ENCODE measurements at regions not wholly inside any gene's neighbourhood (a gene's known extent, or its start where the extent isn't known, plus 50 kb on each side); places are given as distances from the start of the nearest gene placed in this dataset.

DNA sequence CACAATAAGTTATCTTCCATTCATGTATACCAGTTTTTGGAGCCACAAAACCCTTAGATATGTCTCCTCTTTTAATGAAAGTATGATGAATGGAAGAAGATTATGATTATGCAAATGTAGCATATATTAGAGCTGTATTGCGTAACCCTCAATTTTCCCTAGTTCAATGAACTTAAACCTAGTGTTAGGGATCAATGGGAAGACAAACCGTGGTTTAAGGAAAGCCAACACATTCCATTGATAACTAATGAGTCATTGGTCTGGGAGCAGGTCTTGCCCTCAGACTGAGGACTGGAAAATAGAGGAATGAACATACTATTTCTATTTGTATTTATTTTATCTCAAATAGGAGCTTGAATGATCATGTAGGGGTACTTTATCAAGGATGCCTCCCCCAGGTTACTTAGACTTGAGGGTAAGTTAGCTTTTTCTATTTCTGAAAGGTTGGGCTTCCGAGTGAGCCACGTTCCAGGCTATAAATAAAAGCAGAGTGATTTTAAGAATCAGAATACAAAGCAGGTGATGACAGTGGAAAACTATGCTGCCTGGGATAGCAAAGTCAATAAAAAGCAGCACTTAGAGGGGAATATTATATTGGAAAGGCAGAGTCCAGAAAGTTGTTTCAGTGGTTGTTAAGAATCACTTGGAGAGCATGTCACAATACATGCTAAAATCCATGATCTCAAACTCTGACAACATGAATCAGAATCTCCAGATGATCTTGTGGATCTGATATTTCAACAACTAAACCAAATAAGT lies 356.0 kb downstream of the ADAM29 start:
- no peak for ATAC-seq
- no peaks in the 10 kb centered on the region for H3K9me3 Mint-ChIP-seq
- H3K27ac Mint-ChIP-seq = no peak overlapping the region
- H3K36me3 Mint-ChIP-seq = no peaks in the 10 kb centered on the region
- no peaks in the 10 kb centered on the region for H3K27me3 Mint-ChIP-seq
- no peak for DNase-seq (ENCODE audit: low spot score)
- no peaks in the 10 kb centered on the region for H3K4me1 Mint-ChIP-seq (ENCODE audit: low read depth in 2 of 2)
- H3K4me3 Mint-ChIP-seq = no peak overlapping the region

GRCh38 chr4:175277816-175278215 lies 359.7 kb downstream of the ADAM29 start:
- Mint-ChIP-seq H3K27ac (no peak overlapping the region), H3K36me3 (no peaks in the 10 kb centered on the region), H3K9me3 (peaks cover 5% of the 10 kb centered on the region), H3K4me3 (no peak overlapping the region), H3K4me1 (ENCODE audit: low read depth in 2 of 2) (no peaks in the 10 kb centered on the region), H3K27me3 (no peaks in the 10 kb centered on the region)
- DNase-seq (ENCODE audit: low spot score) = no peak
- no peak for ATAC-seq

GRCh38 chr4:175280153-175280552 lies 362.0 kb downstream of the ADAM29 start:
- H3K9me3 Mint-ChIP-seq = peaks cover 12% of the 10 kb centered on the region
- DNase-seq (ENCODE audit: low spot score) (no peak), ATAC-seq (no peak)
- no peak overlapping the region for H3K27ac Mint-ChIP-seq
- no peak overlapping the region for H3K4me3 Mint-ChIP-seq
- H3K27me3 Mint-ChIP-seq = no peaks in the 10 kb centered on the region
- H3K36me3 Mint-ChIP-seq = no peaks in the 10 kb centered on the region
- H3K4me1 Mint-ChIP-seq (ENCODE audit: low read depth in 2 of 2) = no peaks in the 10 kb centered on the region

GRCh38 chr4:175281894-175282293 lies 363.7 kb downstream of the ADAM29 start:
- Mint-ChIP-seq H3K9me3 (peaks cover 23% of the 10 kb centered on the region), H3K27ac (no peak overlapping the region), H3K4me1 (ENCODE audit: low read depth in 2 of 2) (no peaks in the 10 kb centered on the region), H3K27me3 (no peaks in the 10 kb centered on the region), H3K36me3 (peaks cover 2% of the 10 kb centered on the region), H3K4me3 (no peak overlapping the region)
- ATAC-seq (no peak), DNase-seq (ENCODE audit: low spot score) (no peak)

GRCh38 chr4:175282407-175282806 lies 364.2 kb downstream of the ADAM29 start:
- H3K36me3 Mint-ChIP-seq = peaks cover 7% of the 10 kb centered on the region
- no peak overlapping the region for H3K4me3 Mint-ChIP-seq
- H3K27me3 Mint-ChIP-seq = no peaks in the 10 kb centered on the region
- no peaks in the 10 kb centered on the region for H3K4me1 Mint-ChIP-seq (ENCODE audit: low read depth in 2 of 2)
- ATAC-seq (no peak), DNase-seq (ENCODE audit: low spot score) (no peak)
- H3K9me3 Mint-ChIP-seq = peaks cover 27% of the 10 kb centered on the region
- H3K27ac Mint-ChIP-seq = no peak overlapping the region

DNA sequence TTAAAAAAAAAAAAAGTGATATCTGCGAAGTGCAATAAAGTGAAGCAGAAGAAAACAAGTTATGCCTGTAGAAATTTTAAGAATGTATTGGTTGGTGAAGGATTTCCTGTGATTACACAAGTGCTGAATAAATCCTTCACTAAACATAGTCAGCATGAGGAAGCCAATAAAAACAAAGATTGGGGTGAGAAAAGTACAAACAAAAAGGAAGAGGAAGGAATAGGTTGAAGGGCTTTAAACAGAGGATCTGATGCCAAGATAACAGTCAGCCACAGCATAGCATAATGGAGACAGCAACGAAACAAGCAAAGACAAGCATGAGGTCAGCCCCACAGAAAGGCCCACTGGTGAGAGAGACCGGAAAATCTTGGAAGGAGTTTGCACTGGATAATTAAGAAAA lies 372.2 kb downstream of the ADAM29 start:
- Mint-ChIP-seq H3K9me3 (peaks cover 35% of the 10 kb centered on the region), H3K4me3 (no peak overlapping the region), H3K27me3 (no peaks in the 10 kb centered on the region), H3K4me1 (ENCODE audit: low read depth in 2 of 2) (no peaks in the 10 kb centered on the region), H3K36me3 (peaks cover 13% of the 10 kb centered on the region), H3K27ac (no peak overlapping the region)
- ATAC-seq (no peak), DNase-seq (ENCODE audit: low spot score) (no peak)

- H3K9me3 Mint-ChIP-seq = peaks cover 12% of the 10 kb centered on the region
- ATAC-seq (no peak), DNase-seq (ENCODE audit: low spot score) (no peak)
- no peak overlapping the region for H3K4me3 Mint-ChIP-seq
- H3K4me1 Mint-ChIP-seq (ENCODE audit: low read depth in 2 of 2) = no peaks in the 10 kb centered on the region
- H3K27me3 Mint-ChIP-seq = no peaks in the 10 kb centered on the region
- H3K27ac Mint-ChIP-seq = no peak overlapping the region
- H3K36me3 Mint-ChIP-seq = no peaks in the 10 kb centered on the region
Observed at GRCh38 chr4:175297965-175298565, 379.9 kb downstream of the ADAM29 start.

- DNase-seq (ENCODE audit: low spot score) = no peak
Observed at GRCh38 chr4:175306436-175306835, 388.3 kb downstream of the ADAM29 start.

GRCh38 chr4:175307326-175307725 lies 389.2 kb downstream of the ADAM29 start:
- Mint-ChIP-seq H3K4me1 (ENCODE audit: low read depth in 2 of 2) (no peaks in the 10 kb centered on the region), H3K9me3 (peaks cover 16% of the 10 kb centered on the region), H3K27ac (no peak overlapping the region), H3K27me3 (no peaks in the 10 kb centered on the region), H3K4me3 (no peak overlapping the region), H3K36me3 (no peaks in the 10 kb centered on the region)
- DNase-seq (ENCODE audit: low spot score) = no peak
- no peak for ATAC-seq

More at GRCh38 chr4:175306436-175306835, 388.3 kb downstream of the ADAM29 start:
- Mint-ChIP-seq H3K27me3 (no peaks in the 10 kb centered on the region), H3K4me1 (ENCODE audit: low read depth in 2 of 2) (no peaks in the 10 kb centered on the region), H3K36me3 (no peaks in the 10 kb centered on the region), H3K27ac (no peak overlapping the region), H3K9me3 (peaks cover 20% of the 10 kb centered on the region), H3K4me3 (no peak overlapping the region)
- ATAC-seq = no peak

DNA sequence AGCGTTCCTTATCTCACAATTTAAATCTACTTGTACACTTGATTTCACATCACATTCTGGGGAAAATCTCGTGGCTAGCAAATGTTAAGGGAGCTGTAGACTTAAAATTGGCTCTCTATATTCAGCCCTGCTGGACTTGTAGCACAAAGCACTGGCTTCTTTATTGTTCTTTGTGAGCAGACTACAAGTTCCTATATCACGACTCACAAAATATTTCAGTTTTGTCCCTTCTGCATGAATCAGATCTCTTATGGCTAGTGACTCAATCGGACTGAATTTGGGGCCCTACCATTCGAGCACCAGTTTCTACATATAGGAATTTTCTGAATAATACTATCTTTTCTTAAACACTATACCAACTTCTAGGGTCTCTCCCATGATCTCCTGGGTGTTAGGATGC lies 390.1 kb downstream of the ADAM29 start:
- ATAC-seq = no peak
- H3K27me3 Mint-ChIP-seq = no peaks in the 10 kb centered on the region
- H3K4me3 Mint-ChIP-seq = no peak overlapping the region
- H3K27ac Mint-ChIP-seq = no peak overlapping the region
- H3K36me3 Mint-ChIP-seq = no peaks in the 10 kb centered on the region
- H3K9me3 Mint-ChIP-seq = peaks cover 15% of the 10 kb centered on the region
- DNase-seq (ENCODE audit: low spot score) = no peak
- H3K4me1 Mint-ChIP-seq (ENCODE audit: low read depth in 2 of 2) = no peaks in the 10 kb centered on the region

GRCh38 chr4:175309041-175309440 lies 390.9 kb downstream of the ADAM29 start:
- Mint-ChIP-seq H3K36me3 (no peaks in the 10 kb centered on the region), H3K4me3 (no peak overlapping the region), H3K27ac (no peak overlapping the region), H3K9me3 (peaks cover 12% of the 10 kb centered on the region), H3K4me1 (ENCODE audit: low read depth in 2 of 2) (no peaks in the 10 kb centered on the region), H3K27me3 (no peaks in the 10 kb centered on the region)
- no peak for ATAC-seq
- DNase-seq (ENCODE audit: low spot score) = no peak

- ATAC-seq (no peak), DNase-seq (ENCODE audit: low spot score) (no peak)
- H3K36me3 Mint-ChIP-seq = no peaks in the 10 kb centered on the region
- no peak overlapping the region for H3K4me3 Mint-ChIP-seq
- no peak overlapping the region for H3K27ac Mint-ChIP-seq
- H3K9me3 Mint-ChIP-seq = peaks cover 11% of the 10 kb centered on the region
- H3K4me1 Mint-ChIP-seq (ENCODE audit: low read depth in 2 of 2) = no peaks in the 10 kb centered on the region
- H3K27me3 Mint-ChIP-seq = no peaks in the 10 kb centered on the region
Observed at GRCh38 chr4:175325230-175325629, 407.1 kb downstream of the ADAM29 start.

GRCh38 chr4:175326796-175327195 lies 408.6 kb downstream of the ADAM29 start:
- Mint-ChIP-seq H3K4me3 (no peak overlapping the region), H3K27me3 (no peaks in the 10 kb centered on the region), H3K9me3 (peaks cover 17% of the 10 kb centered on the region), H3K36me3 (no peaks in the 10 kb centered on the region), H3K27ac (no peak overlapping the region), H3K4me1 (ENCODE audit: low read depth in 2 of 2) (no peaks in the 10 kb centered on the region)
- no peak for ATAC-seq
- no peak for DNase-seq (ENCODE audit: low spot score)

DNA sequence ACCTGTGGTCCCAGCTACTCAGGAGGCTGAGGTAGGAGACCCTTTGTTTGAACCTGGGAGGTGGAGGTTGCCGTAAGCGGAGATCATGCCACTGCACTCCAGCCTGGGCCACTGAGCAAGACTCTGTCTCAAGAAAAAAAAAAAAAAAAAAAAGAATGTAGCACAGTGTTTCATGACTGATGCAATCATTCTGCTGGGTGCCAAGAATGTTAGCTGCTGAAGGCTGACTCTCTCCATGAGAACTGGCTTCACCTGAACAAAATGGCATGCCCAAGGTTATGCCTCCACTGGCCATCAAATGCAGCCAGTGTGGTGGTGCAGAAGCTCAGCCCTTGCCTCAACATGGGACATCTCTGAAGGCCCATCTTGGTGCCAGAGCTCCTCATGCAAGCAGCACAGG lies 412.1 kb downstream of the ADAM29 start:
- ATAC-seq = no peak
- Mint-ChIP-seq H3K36me3 (no peaks in the 10 kb centered on the region), H3K4me1 (ENCODE audit: low read depth in 2 of 2) (no peaks in the 10 kb centered on the region)

DNA sequence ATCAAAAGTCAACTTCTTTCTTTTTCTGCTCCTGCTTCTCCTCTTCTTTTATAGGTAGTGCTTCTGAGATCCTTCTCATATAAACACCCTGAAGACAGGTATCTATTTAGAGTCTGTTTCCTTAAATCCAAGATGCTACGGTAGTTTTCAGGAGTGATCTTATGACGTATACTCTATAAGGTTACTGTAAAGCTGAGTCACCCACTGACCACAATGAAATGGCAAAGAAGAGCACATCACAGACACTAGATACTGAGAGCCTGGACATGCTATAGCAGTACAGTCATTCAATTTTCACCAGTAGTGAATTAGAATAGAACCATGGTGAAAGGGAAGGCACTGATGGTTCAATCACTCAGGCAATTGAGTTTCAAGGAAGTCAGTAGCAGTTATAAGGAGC lies 412.5 kb downstream of the ADAM29 start:
- Mint-ChIP-seq H3K27ac (no peak overlapping the region), H3K36me3 (no peaks in the 10 kb centered on the region), H3K27me3 (no peaks in the 10 kb centered on the region), H3K4me1 (ENCODE audit: low read depth in 2 of 2) (no peaks in the 10 kb centered on the region), H3K9me3 (peaks cover 10% of the 10 kb centered on the region), H3K4me3 (no peak overlapping the region)
- DNase-seq (ENCODE audit: low spot score) (no peak), ATAC-seq (no peak)

More for the DNA sequence above, 412.1 kb downstream of the ADAM29 start:
- no peak for DNase-seq (ENCODE audit: low spot score)
- no peaks in the 10 kb centered on the region for H3K27me3 Mint-ChIP-seq
- no peak overlapping the region for H3K4me3 Mint-ChIP-seq
- H3K9me3 Mint-ChIP-seq = peaks cover 10% of the 10 kb centered on the region
- H3K27ac Mint-ChIP-seq = no peak overlapping the region
